Loucy (cell line): ENCODE measurements at regions not wholly inside any gene's neighbourhood (a gene's known extent, or its start where the extent isn't known, plus 50 kb on each side); places are given as distances from the start of the nearest gene placed in this dataset.

ENCODE experiments used
- H2AFZ ChIP-seq: fragments of 200-600 bp; sonication (generic); 2 replicates; pipeline ENCODE4 v1.6.0; 2016; ENCODE audit warnings: antibody characterized with exemption, mild to moderate bottlenecking, low read length, moderate library complexity
- H3F3A ChIP-seq: fragments of 200-600 bp; 2 replicates; pipeline ENCODE4 v1.6.0; 2016; ENCODE audit warnings: antibody characterized with exemption, low read depth, mild to moderate bottlenecking
- H3K27me3 ChIP-seq: fragments of 200-600 bp; sonication (generic); 2 replicates; pipeline ENCODE4 v1.6.1; 2014; ENCODE audit warnings: low read length, mild to moderate bottlenecking; ENCODE audit not compliant: insufficient read depth, poor library complexity, severe bottlenecking
- H3K36me3 ChIP-seq: fragments of 200-600 bp; sonication (generic); 2 replicates; pipeline ENCODE4 v1.6.1; 2016; ENCODE audit warnings: low read length; ENCODE audit not compliant: insufficient read depth
- H3K4me1 ChIP-seq: fragments of 200-600 bp; sonication (generic); 2 replicates; pipeline ENCODE4 v1.5.1; 2014; ENCODE audit warnings: low read length, mild to moderate bottlenecking; ENCODE audit not compliant: insufficient read depth, poor library complexity, severe bottlenecking
- H3K4me2 ChIP-seq: fragments of 200-600 bp; sonication (generic); 2 replicates; pipeline ENCODE4 v1.6.0; 2014; ENCODE audit warnings: antibody characterized with exemption, low read length, low read depth, mild to moderate bottlenecking; ENCODE audit not compliant: poor library complexity, severe bottlenecking
- H3K4me3 ChIP-seq: fragments of 200-600 bp; sonication (generic); 2 replicates; pipeline ENCODE4 v1.5.1; 2014; ENCODE audit warnings: low read length, mild to moderate bottlenecking, mixed read lengths; ENCODE audit not compliant: poor library complexity, severe bottlenecking
- H3K79me2 ChIP-seq: fragments of 200-600 bp; sonication (generic); 2 replicates; pipeline ENCODE4 v1.6.1; 2014; ENCODE audit warnings: low read length; ENCODE audit not compliant: insufficient read depth
- H3K9ac ChIP-seq: fragments of 200-600 bp; sonication (generic); 2 replicates; pipeline ENCODE4 v1.6.0; 2014; ENCODE audit warnings: mild to moderate bottlenecking, low read depth, low read length, moderate library complexity; ENCODE audit not compliant: poor library complexity, severe bottlenecking
- H3K9me2 ChIP-seq: fragments of 200-600 bp; sonication (generic); replicated peaks from 2 replicates; pipeline ENCODE4 v1.6.1; 2016; ENCODE audit warnings: low read depth, low read length, mixed read lengths
- H3K9me3 ChIP-seq: fragments of 200-600 bp; sonication (generic); 2 replicates; pipeline ENCODE4 v1.6.1; 2014; ENCODE audit warnings: mild to moderate bottlenecking, antibody characterized with exemption, low read length, low read depth; ENCODE audit not compliant: insufficient read depth
- H4K20me1 ChIP-seq: fragments of 200-600 bp; sonication (generic); 2 replicates; pipeline ENCODE4 v1.6.0; 2014; ENCODE audit warnings: antibody characterized with exemption, low read length, mild to moderate bottlenecking; ENCODE audit not compliant: insufficient read depth, poor library complexity, severe bottlenecking
- CTCF ChIP-seq: fragments of 200-600 bp; sonication (generic); conservative IDR thresholded peaks from 2 replicates; pipeline ENCODE4 v1.5.1; 2014; ENCODE audit warnings: mild to moderate bottlenecking, antibody characterized with exemption, low read length
- EZH2phosphoT487 ChIP-seq: fragments of 200-600 bp; IDR thresholded peaks from 2 replicates; pipeline ENCODE4 v1.6.1; 2018; ENCODE audit warnings: antibody characterized with exemption, mild to moderate bottlenecking, moderate library complexity, borderline replicate concordance

- no peaks in the 10 kb centered on the region for H3K9me2 ChIP-seq
- H2AFZ ChIP-seq, result no peak overlapping the region
- no peaks in the 10 kb centered on the region for H3K4me1 ChIP-seq
- H3K9ac ChIP-seq, result no peak overlapping the region
- no peak overlapping the region for H3K4me2 ChIP-seq
- H3K36me3 ChIP-seq, result no peaks in the 10 kb centered on the region
- no peaks in the 10 kb centered on the region for H3K27me3 ChIP-seq
- no peaks in the 10 kb centered on the region for H3K79me2 ChIP-seq
- no peaks in the 10 kb centered on the region for H4K20me1 ChIP-seq
- no peaks in the 10 kb centered on the region for H3F3A ChIP-seq
- TF ChIP-seq CTCF (no peak), EZH2phosphoT487 (no peak)
- H3K9me3 ChIP-seq, result no peaks in the 10 kb centered on the region
- H3K4me3 ChIP-seq, result no peak overlapping the region
Observed at GRCh38 chr18:66754335-66754734, 150.4 kb upstream of the CDH19 start.

GRCh38 chr18:66752733-66753132, 148.8 kb upstream of the CDH19 start:
- no peaks in the 10 kb centered on the region for H3K36me3 ChIP-seq
- no peak overlapping the region for H3K9ac ChIP-seq
- H3K9me3 ChIP-seq, result no peaks in the 10 kb centered on the region
- H3K79me2 ChIP-seq, result no peaks in the 10 kb centered on the region
- no peaks in the 10 kb centered on the region for H3K27me3 ChIP-seq
- no peaks in the 10 kb centered on the region for H3F3A ChIP-seq
- H3K4me2 ChIP-seq, result no peak overlapping the region
- no peaks in the 10 kb centered on the region for H3K4me1 ChIP-seq
- H2AFZ ChIP-seq, result no peak overlapping the region
- H3K4me3 ChIP-seq, result no peak overlapping the region
- H4K20me1 ChIP-seq, result no peaks in the 10 kb centered on the region
- H3K9me2 ChIP-seq, result no peaks in the 10 kb centered on the region
- TF ChIP-seq EZH2phosphoT487 (no peak), CTCF (no peak)

GRCh38 chr18:66749481-66750035, 145.7 kb upstream of the CDH19 start:
- Histone ChIP-seq H3K4me2 (no peak overlapping the region), H3K36me3 (no peaks in the 10 kb centered on the region), H2AFZ (no peak overlapping the region), H3K4me3 (no peak overlapping the region), H3K4me1 (no peaks in the 10 kb centered on the region), H3K9ac (no peak overlapping the region), H3K79me2 (no peaks in the 10 kb centered on the region), H3K27me3 (no peaks in the 10 kb centered on the region), H3F3A (no peaks in the 10 kb centered on the region), H3K9me3 (no peaks in the 10 kb centered on the region), H3K9me2 (no peaks in the 10 kb centered on the region), H4K20me1 (no peaks in the 10 kb centered on the region)
- TF ChIP-seq CTCF, result no peak
- no peak for TF ChIP-seq EZH2phosphoT487
